HepG2 (cell line): ENCODE measurements at regions not wholly inside any gene's neighbourhood (a gene's known extent, or its start where the extent isn't known, plus 50 kb on each side); places are given as distances from the start of the nearest gene placed in this dataset.

ENCODE experiments used
- ATAC-seq: fragments of 200-7000 bp; cut with Tn5 transposase; 3 replicates; pipeline ENCODE4 v1.9.1; 2020; ENCODE audit warnings: mild to moderate bottlenecking, moderate library complexity
- BruUV-seq: library from RNA; stranded (reverse); fragments of 400-500 nt; replicated peaks from 2 replicates; lab custom pipeline; 2021; lab: Mats Ljungman, UMichigan
- CTCF ChIA-PET: fragments of 300-600 bp; formaldehyde crosslinking; extraction: SDS; loops from one replicate; lab custom pipeline; 2021; ENCODE audit warnings: low total read pairs, inconsistent platforms, low intra/inter-chr PET ratio; lab: Yijun Ruan, JAX
- POLR2A ChIA-PET: fragments of 350-600 bp; sonication (Branson Sonifier 250); formaldehyde crosslinking; loops from one replicate; lab custom pipeline; 2020; ENCODE audit warnings: antibody characterized with exemption, inconsistent platforms; lab: Yijun Ruan, JAX
- DNase-seq: peaks from one replicate; pipeline ENCODE4 v3.0.0-alpha.2; 2015; ENCODE audit warnings: low spot score
- FAIRE-seq: peaks from 3 replicates; lab custom pipeline; 2011; peaks lifted over from hg19 to GRCh38; lab: Jason Lieb, UNC
- H2AFZ ChIP-seq: one replicate; pipeline ENCODE4 v1.6.1; 2011; ENCODE audit warnings: low read length, inconsistent platforms
- H3K27ac ChIP-seq: fragments of 300-600 bp; 3 replicates; pipeline ENCODE4 v1.8.0; 2011; ENCODE audit warnings: mixed run types, mild to moderate bottlenecking, mixed read lengths, low read length, inconsistent platforms; ENCODE audit not compliant: insufficient read depth; ENCODE audit errors: extremely low read length
- H3K27me3 ChIP-seq, 2 experiments: fragments of 200-600 bp in 1 of 2; 2 replicates in 1 of 2; 3 replicates in 1 of 2; pipeline versions ENCODE4 v1.6.0 to v1.8.0; 2011; ENCODE audit warnings: low read length in 2 of 2, mild to moderate bottlenecking in 2 of 2, moderate library complexity in 2 of 2, inconsistent platforms in 1 of 2; ENCODE audit not compliant: insufficient read depth in 2 of 2, control insufficient read depth in 1 of 2
- H3K36me3 ChIP-seq, 2 experiments: fragments of 200-600 bp in 1 of 2; replicated peaks in 1 of 2; 2 replicates in 1 of 2; 3 replicates in 1 of 2; pipeline versions ENCODE4 v1.5.1 to v1.8.0; 2011; ENCODE audit warnings: low read length in 2 of 2, inconsistent platforms in 1 of 2; ENCODE audit not compliant: insufficient read depth in 2 of 2, control insufficient read depth in 1 of 2
- H3K4me1 ChIP-seq: 2 replicates; pipeline ENCODE4 v1.5.1; 2012; ENCODE audit warnings: low read length, inconsistent platforms; ENCODE audit not compliant: insufficient read depth
- H3K4me2 ChIP-seq: 2 replicates; pipeline ENCODE4 v1.6.0; 2011; ENCODE audit warnings: low read depth, low read length, inconsistent platforms
- H3K4me3 ChIP-seq, 3 experiments: fragments of 200-600 bp in 1 of 3; sonication (generic), shearing (Covaris generic) in 1 of 3; replicated peaks in 1 of 3; 2 replicates each; pipeline ENCODE4 v1.5.1; 2011 to 2016; ENCODE audit warnings: low read length in 3 of 3, inconsistent platforms in 2 of 3, low read depth in 2 of 3, mild to moderate bottlenecking in 2 of 3, control low read depth in 1 of 3, mixed read lengths in 1 of 3; ENCODE audit not compliant: insufficient read depth in 1 of 3
- H3K79me2 ChIP-seq: one replicate; pipeline ENCODE4 v1.6.1; 2011; ENCODE audit warnings: low read length, inconsistent platforms; ENCODE audit not compliant: insufficient read depth
- H3K9ac ChIP-seq: 2 replicates; pipeline ENCODE4 v1.6.0; 2011; ENCODE audit warnings: mild to moderate bottlenecking, low read depth, low read length, inconsistent platforms; ENCODE audit not compliant: insufficient read depth
- H3K9me3 ChIP-seq: 2 replicates; pipeline ENCODE4 v1.5.1; 2012; ENCODE audit warnings: mild to moderate bottlenecking, low read length
- H4K20me1 ChIP-seq: 2 replicates; pipeline ENCODE4 v1.6.0; 2011; ENCODE audit warnings: inconsistent platforms, mild to moderate bottlenecking, low read length, moderate library complexity; ENCODE audit not compliant: insufficient read depth
- AFF4 ChIP-seq: sonication (generic); formaldehyde crosslinking; IDR thresholded peaks from 2 replicates; pipeline ENCODE4 v1.4.0; 2020; ENCODE audit warnings: missing genetic modification reagents
- FOSL2 ChIP-seq: sonication (generic); formaldehyde crosslinking; IDR thresholded peaks from 2 replicates; pipeline ENCODE4 v1.4.0; 2020; ENCODE audit warnings: missing genetic modification reagents
- HNRNPH1 ChIP-seq: fragments of 200-400 bp; formaldehyde crosslinking; optimal IDR thresholded peaks from 2 replicates; pipeline ENCODE3; 2017; ENCODE audit warnings: mild to moderate bottlenecking, low read depth, low read length
- KDM5B ChIP-seq: sonication (generic); formaldehyde crosslinking; IDR thresholded peaks from 2 replicates; pipeline ENCODE4 v1.4.0; 2020; ENCODE audit warnings: missing genetic modification reagents, mild to moderate bottlenecking, borderline replicate concordance
- SP2 ChIP-seq: sonication (generic); formaldehyde crosslinking; IDR thresholded peaks from 2 replicates; pipeline ENCODE4 v1.5.1; 2020; ENCODE audit warnings: mild to moderate bottlenecking, missing genetic modification reagents
- ZBTB20 ChIP-seq: sonication (generic); formaldehyde crosslinking; IDR thresholded peaks from 2 replicates; pipeline ENCODE4 v1.8.1; 2023; ENCODE audit warnings: missing genetic modification reagents, low read depth, mild to moderate bottlenecking, borderline replicate concordance
- ZBTB39 ChIP-seq: sonication (generic); formaldehyde crosslinking; IDR thresholded peaks from 2 replicates; pipeline ENCODE4 v1.5.0; 2020; ENCODE audit warnings: missing genetic modification reagents
- ZFYVE20 ChIP-seq: sonication (generic); formaldehyde crosslinking; IDR thresholded peaks from 2 replicates; pipeline ENCODE4 v1.8.0; 2023; ENCODE audit warnings: low read depth, mild to moderate bottlenecking, moderate library complexity, missing genetic modification reagents, borderline replicate concordance
- ZNF510 ChIP-seq: sonication (generic); formaldehyde crosslinking; IDR thresholded peaks from 2 replicates; pipeline ENCODE4 v1.4.0; 2020; ENCODE audit warnings: low read depth, mild to moderate bottlenecking, missing genetic modification reagents
- ZNF552 ChIP-seq: sonication (generic); formaldehyde crosslinking; IDR thresholded peaks from 2 replicates; pipeline ENCODE4 v1.9.0; 2022; ENCODE audit warnings: missing genetic modification reagents, mild to moderate bottlenecking, borderline replicate concordance
- WGBS: methylation state at CpG from one replicate; pipeline ENCODE4 v1.1.6; 2017; ENCODE audit warnings: low lambda C conversion rate; 5-methylcytosine and 5-hydroxymethylcytosine counted together
- in situ Hi-C: cut with HindIII; loops from 2 replicates; pipeline ENCODE4 v1.10.0; 2017; ENCODE audit warnings: low pct_unique_long_range_greater_than_20kb; ENCODE audit not compliant: extremely low pct_ligation_motif_present
- intact Hi-C: fragments of 100-400 bp; cut with micrococcal nuclease; formaldehyde crosslinking; loops from one replicate; pipeline ENCODE4 v1.10.0; 2022; ENCODE audit not compliant: unreplicated experiment
- TF ChIP-seq, protein P1 (sequence below): sonication (generic); formaldehyde crosslinking; IDR thresholded peaks from 2 replicates; pipeline ENCODE4 v1.5.0; 2020; ENCODE audit warnings: mild to moderate bottlenecking, missing genetic modification reagents

- no peak overlapping the region for H3K4me2 ChIP-seq
- FAIRE-seq: no peak
- H3K36me3 ChIP-seq: no peaks in the 10 kb centered on the region
- H3K4me1 ChIP-seq: no peaks in the 10 kb centered on the region
- no TSS peak for BruUV-seq
- no peak overlapping the region for H2AFZ ChIP-seq
- TF ChIP-seq SP2 (CRISPR knock-in tag): no peak
- TF ChIP-seq FOSL2 (CRISPR knock-in tag): no peak
- TF ChIP-seq ZBTB20: no peak
- TF ChIP-seq ZNF552 (CRISPR knock-in tag): no peak
- TF ChIP-seq HNRNPH1: no peak
- TF ChIP-seq, protein P1, sequence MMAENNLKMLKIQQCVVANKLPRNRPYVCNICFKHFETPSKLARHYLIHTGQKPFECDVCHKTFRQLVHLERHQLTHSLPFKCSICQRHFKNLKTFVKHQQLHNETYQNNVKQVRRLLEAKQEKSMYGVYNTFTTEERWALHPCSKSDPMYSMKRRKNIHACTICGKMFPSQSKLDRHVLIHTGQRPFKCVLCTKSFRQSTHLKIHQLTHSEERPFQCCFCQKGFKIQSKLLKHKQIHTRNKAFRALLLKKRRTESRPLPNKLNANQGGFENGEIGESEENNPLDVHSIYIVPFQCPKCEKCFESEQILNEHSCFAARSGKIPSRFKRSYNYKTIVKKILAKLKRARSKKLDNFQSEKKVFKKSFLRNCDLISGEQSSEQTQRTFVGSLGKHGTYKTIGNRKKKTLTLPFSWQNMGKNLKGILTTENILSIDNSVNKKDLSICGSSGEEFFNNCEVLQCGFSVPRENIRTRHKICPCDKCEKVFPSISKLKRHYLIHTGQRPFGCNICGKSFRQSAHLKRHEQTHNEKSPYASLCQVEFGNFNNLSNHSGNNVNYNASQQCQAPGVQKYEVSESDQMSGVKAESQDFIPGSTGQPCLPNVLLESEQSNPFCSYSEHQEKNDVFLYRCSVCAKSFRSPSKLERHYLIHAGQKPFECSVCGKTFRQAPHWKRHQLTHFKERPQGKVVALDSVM (CRISPR knock-in tag): no peak
- no peak for TF ChIP-seq ZFYVE20 (CRISPR knock-in tag)
- TF ChIP-seq KDM5B (CRISPR knock-in tag): no peak
- no peak for TF ChIP-seq ZNF510 (CRISPR knock-in tag)
- TF ChIP-seq ZBTB39: no peak
- TF ChIP-seq AFF4 (CRISPR knock-in tag): no peak
- intact Hi-C loops (no loop called here), in situ Hi-C loops (no loop called here)
- no peak for ATAC-seq
- POLR2A ChIA-PET: no interaction called here
- no peaks in the 10 kb centered on the region for H3K27me3 ChIP-seq
- H3K9me3 ChIP-seq: no peaks in the 10 kb centered on the region
- no peaks in the 10 kb centered on the region for H4K20me1 ChIP-seq
- no peaks in the 10 kb centered on the region for H3K79me2 ChIP-seq
- CTCF ChIA-PET: no interaction called here
- H3K9ac ChIP-seq: no peak overlapping the region
- 0% methylated on average over 3 of the region's 3 CpGs for WGBS
- no peak overlapping the region for H3K27ac ChIP-seq
- no peak overlapping the region for H3K4me3 ChIP-seq
- DNase-seq: no peak
Observed at GRCh38 chr7:82699773-82700186, 256.2 kb upstream of the CACNA2D1 start.
